AG08396 (cell line): ENCODE measurements at regions not wholly inside any gene's neighbourhood (a gene's known extent, or its start where the extent isn't known, plus 50 kb on each side); places are given as distances from the start of the nearest gene placed in this dataset.

Experiments
- DNase-seq: peaks from one replicate; pipeline ENCODE4 v3.0.0; 2012; ENCODE audit warnings: low spot score, mixed read lengths

GRCh38 chr18:78656346-78656925 is 323.2 kb upstream of the SALL3 start:
- DNase-seq: no peak

GRCh38 chr18:78658531-78658930 is 321.1 kb upstream of the SALL3 start:
- no peak for DNase-seq

- no peak for DNase-seq
These were observed 320.6 kb upstream of the SALL3 start for GRCh38 chr18:78659057-78659456.

DNA sequence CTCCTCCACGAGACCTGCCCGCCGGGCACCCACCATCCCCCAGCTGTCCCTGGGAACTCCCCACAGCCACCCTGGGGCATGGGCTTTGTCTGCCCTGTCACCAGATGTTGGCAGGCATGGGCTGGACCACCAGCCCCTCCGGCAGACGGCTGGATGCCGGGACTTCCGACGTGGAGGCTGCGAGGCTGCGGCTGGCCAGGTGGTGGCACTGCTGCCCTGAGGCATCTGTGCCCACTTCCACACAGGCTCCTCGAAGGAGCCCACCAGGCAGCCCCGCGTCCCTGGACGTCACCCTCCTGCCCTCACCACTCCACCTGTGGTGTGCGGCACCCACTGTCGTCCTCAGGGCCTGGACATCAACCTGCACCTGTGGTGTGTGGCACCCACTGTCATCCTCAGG is 319.9 kb upstream of the SALL3 start:
- no peak for DNase-seq

GRCh38 chr18:78660311-78660710 is 319.3 kb upstream of the SALL3 start:
- no peak for DNase-seq

DNA sequence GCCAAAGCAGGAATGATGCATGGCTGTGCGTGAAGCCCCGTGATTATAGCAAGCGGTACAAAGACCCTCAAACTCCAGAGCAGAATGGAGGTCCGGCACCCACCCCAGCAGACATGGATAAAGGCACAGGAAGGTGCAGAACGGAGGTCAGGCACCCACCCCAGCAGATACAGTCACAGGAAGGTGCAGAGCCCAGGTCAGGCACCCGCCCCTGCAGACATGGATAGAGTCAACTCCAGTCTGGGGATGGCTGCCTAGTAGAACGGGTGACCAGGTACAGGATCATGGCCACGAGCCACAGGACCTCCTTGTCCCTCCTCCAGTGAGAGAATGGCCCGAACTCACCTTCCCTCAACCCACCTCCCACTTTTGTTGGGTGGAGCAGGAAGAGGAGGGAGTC is 318.3 kb upstream of the SALL3 start:
- DNase-seq: no peak

DNA sequence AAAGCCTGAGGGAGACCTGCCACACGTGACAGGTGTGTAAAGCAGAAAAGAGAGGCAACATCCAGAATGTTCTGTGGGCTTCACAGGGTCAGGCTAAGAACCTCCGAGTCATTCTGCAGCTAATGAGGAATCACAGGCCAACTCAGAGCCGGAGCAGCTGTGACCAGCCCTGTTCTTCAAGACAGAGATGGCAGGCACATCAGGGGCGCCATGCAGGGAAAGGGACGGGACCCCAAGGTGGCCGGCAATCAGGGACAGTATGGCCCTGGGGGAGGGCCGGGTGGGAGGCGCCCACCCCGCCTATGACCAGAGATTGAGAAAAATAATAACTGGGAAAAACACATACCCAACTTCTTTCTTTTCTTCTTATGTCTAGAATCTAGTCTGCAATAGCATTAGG is 316.7 kb upstream of the SALL3 start:
- no peak for DNase-seq

- DNase-seq: no peak
These were observed 315.6 kb upstream of the SALL3 start for GRCh38 chr18:78664048-78664447.

- DNase-seq: no peak
These were observed 314.8 kb upstream of the SALL3 start for GRCh38 chr18:78664848-78665247.

DNA sequence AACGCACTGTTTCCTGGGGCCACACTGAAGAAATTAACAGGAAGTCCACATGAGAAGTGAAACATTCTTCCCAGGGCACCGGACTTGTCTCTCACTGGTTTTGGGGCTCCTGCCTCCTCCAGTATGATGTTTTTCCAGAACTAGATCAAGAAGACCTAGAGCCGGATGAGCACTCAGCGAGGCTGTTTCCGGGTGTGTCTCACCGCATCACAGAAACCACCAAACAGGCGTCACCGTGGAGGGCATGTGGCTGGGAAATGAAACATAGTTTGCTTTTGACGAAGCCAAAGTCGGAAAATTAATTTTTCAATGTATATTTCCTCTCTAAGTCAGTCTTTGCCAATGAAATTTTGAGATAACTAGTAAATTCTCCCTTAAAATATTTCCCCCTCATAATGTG is 314.0 kb upstream of the SALL3 start:
- no peak for DNase-seq

- no peak for DNase-seq
These were observed 312.8 kb upstream of the SALL3 start for GRCh38 chr18:78666666-78667335.

GRCh38 chr18:78670778-78671391 is 308.7 kb upstream of the SALL3 start:
- no peak for DNase-seq

- no peak for DNase-seq
These were observed 308.1 kb upstream of the SALL3 start for GRCh38 chr18:78671551-78671950.

- DNase-seq: no peak
These were observed 306.7 kb upstream of the SALL3 start for GRCh38 chr18:78672862-78673446.

GRCh38 chr18:78673516-78674321 is 305.9 kb upstream of the SALL3 start:
- no peak for DNase-seq

- DNase-seq: no peak
These were observed 304.4 kb upstream of the SALL3 start for GRCh38 chr18:78675231-78675630.

DNA sequence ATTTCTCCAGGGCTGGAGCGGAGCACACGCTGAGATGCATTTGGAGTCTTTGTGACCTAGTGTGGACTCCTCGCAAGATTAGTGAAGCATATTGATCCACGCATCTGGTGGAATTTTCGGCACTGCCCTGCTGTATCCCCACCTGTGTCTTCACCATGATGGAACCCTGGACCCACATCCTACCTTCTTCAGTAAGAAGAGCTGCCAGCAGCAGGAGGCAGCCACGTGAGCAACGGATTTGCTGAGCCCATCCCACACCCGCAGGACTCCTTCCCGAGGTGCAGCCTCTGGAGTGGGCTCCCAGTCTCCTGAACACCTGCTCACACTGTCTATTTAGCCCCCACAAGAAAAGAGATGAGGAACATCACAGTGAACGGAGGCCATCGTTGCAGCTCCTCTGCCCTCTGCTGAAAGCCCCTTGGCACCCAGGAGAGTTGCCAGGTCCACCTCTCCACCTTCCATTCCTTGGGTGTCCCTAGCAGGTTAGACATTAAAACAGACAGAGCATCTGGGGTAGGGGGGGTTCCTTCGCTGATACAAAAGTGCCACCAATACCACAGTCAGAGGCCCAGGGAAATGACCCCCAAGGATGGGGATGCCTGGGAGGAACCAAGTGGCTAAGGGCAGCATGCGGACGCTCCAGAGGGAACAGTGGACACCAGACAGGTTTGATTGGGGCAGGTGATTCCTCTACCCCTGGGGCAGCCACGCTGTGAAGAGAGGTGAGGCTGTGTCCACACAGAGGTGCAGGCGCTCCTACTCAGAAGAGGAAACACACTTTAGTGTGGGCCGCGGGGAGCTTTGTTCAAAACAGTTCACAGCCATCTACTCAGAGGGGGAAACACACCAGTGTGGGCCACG is 302.8 kb upstream of the SALL3 start:
- DNase-seq: no peak

GRCh38 chr18:78677483-78678317 is 301.9 kb upstream of the SALL3 start:
- no peak for DNase-seq

DNA sequence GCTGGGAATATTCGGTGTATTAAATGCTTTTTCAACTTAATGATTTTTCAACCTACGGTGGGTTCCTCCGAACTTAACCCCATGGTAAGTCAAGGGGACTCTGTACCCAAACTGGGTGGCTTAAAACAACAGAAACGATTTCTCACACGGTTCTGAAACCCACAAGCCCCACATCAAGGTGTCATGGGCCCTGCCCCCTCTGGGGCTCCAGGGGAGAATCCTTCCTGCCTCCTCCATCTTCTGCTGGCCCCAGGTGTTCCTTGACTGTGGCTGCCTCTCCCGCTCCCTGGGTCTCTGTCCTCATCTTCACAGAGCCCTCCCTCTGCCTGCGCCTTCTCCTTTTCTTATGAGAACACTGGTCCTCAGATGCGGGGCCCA is 301.3 kb upstream of the SALL3 start:
- no peak for DNase-seq

GRCh38 chr18:78679031-78679430 is 300.6 kb upstream of the SALL3 start:
- DNase-seq: no peak
